ENCODE measurements at regions not wholly inside any gene's neighbourhood (a gene's known extent, or its start where the extent isn't known, plus 50 kb on each side); places are given as distances from the start of the nearest gene placed in this dataset.
"Not testable (repeated sequence)": the region's sequence is repeated elsewhere in the genome, so short reads cannot be mapped to it uniquely, and the experiment has no call there.

DNA sequence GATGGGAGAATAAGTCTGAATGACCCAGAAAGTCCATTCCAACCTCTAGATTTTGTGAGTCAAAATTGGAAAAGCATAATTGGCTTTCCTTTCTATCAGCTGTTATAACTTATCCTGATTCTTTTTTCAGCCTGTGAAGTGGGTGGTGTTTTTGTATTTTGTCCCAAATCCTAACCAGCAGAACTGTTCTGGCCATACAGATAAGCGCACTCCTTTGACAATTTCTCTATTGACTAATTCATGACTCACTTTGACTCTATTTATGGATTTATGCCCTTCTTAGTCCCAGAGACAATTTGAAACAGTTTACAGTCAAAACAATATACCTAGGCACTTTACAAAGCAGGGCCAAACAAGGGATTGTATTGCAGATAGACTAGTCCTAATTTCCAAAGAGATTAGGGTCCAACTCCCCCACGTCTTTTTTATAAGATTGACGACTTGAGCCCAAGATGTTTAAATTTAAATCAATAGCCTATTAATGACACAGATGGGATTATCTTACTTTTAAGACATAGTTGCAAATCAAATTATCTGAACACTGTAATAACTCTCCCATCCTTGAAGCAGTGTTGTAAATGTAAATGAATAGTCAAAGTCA, 301.7 kb upstream of the SEMA6A start:
- Histone ChIP-seq H3K9me3 (ENCODE audit: control insufficient read depth in 2 of 2, insufficient read depth in 1 of 2, low read depth in 1 of 2, low read length in 1 of 2) (peaks cover 0 to 2% of the 10 kb centered on the region in 2 donors), H3K4me3 (ENCODE audit: low read depth in 1 of 2, low read length in 2 of 2) (no peak overlapping the region), H3K4me1 (ENCODE audit: control insufficient read depth in 2 of 2, insufficient read depth in 2 of 2, low read length in 1 of 2) (no peaks in the 10 kb centered on the region), H3K27ac (ENCODE audit: low read depth in 2 of 2, low read length in 1 of 2) (no peak overlapping the region), H3K36me3 (ENCODE audit: control insufficient read depth in 2 of 2, insufficient read depth in 2 of 2, low read length in 1 of 2) (no peaks in the 10 kb centered on the region), H3K27me3 (ENCODE audit: control insufficient read depth in 1 of 2, insufficient read depth in 2 of 2, low read length in 2 of 2) (no peaks in the 10 kb centered on the region)
- 65 to 72% methylated on average over 3 of the region's 3 CpGs for WGBS, 2 donors

DNA sequence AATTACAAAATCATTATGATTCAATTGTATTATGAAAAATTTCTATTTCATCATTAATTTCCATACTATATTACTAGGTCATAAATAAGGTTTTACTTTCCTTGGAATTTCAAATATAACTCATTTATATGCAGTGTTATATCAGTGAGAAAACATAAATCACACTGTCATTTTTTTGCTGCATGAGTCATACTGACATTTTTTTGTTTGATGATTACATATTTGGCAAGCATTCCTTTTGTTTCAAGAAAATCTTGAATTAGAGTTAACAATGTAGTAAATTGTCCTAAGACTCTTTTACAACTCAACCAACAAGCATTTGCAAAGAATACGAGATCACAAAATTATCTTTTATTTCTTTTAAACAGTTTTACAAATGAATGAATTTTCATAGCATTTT, 298.4 kb upstream of the SEMA6A start:
- 37 to 42% methylated on average over 1 of the region's 1 CpG for WGBS, 2 donors
- Histone ChIP-seq H3K9me3 (ENCODE audit: control insufficient read depth in 2 of 2, insufficient read depth in 1 of 2, low read depth in 1 of 2, low read length in 1 of 2) (peaks cover 0 to 4% of the 10 kb centered on the region in 2 donors), H3K27me3 (ENCODE audit: control insufficient read depth in 1 of 2, insufficient read depth in 2 of 2, low read length in 2 of 2) (no peaks in the 10 kb centered on the region), H3K27ac (ENCODE audit: low read depth in 2 of 2, low read length in 1 of 2) (no peak overlapping the region), H3K4me1 (ENCODE audit: control insufficient read depth in 2 of 2, insufficient read depth in 2 of 2, low read length in 1 of 2) (no peaks in the 10 kb centered on the region), H3K36me3 (ENCODE audit: control insufficient read depth in 2 of 2, insufficient read depth in 2 of 2, low read length in 1 of 2) (no peaks in the 10 kb centered on the region), H3K4me3 (ENCODE audit: low read depth in 1 of 2, low read length in 2 of 2) (no peak overlapping the region)

DNA sequence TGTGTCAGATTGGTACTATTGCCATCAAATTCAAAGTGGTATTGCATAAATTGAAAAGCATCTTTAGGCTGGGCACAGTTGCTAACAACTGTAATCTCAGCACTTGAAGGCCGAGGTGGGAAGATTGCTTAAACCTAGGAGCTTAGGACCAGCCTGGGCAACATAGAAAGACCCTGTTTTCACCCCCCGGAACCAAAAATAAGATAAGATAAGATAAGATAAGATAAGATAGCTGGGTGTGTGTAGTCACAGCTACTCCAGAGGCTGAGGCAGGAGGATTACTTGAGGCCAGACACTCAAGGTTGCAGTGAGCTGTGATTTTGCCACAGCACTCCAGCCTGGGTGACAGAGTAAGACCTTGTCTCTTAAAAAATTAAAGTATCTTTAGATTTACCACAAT, 297.9 kb upstream of the SEMA6A start:
- no peaks in the 10 kb centered on the region for H3K27me3 ChIP-seq (ENCODE audit: control insufficient read depth in 1 of 2, insufficient read depth in 2 of 2, low read length in 2 of 2)
- H3K4me3 ChIP-seq (ENCODE audit: low read depth in 1 of 2, low read length in 2 of 2): no peak overlapping the region
- 86 to 92% methylated on average over 2 of the region's 2 CpGs for WGBS, 2 donors
- no peak overlapping the region for H3K27ac ChIP-seq (ENCODE audit: low read depth in 2 of 2, low read length in 1 of 2)
- no peaks in the 10 kb centered on the region for H3K36me3 ChIP-seq (ENCODE audit: control insufficient read depth in 2 of 2, insufficient read depth in 2 of 2, low read length in 1 of 2)
- H3K9me3 ChIP-seq (ENCODE audit: control insufficient read depth in 2 of 2, insufficient read depth in 1 of 2, low read depth in 1 of 2, low read length in 1 of 2): peaks cover 0 to 4% of the 10 kb centered on the region in 2 donors
- no peaks in the 10 kb centered on the region for H3K4me1 ChIP-seq (ENCODE audit: control insufficient read depth in 2 of 2, insufficient read depth in 2 of 2, low read length in 1 of 2)

DNA sequence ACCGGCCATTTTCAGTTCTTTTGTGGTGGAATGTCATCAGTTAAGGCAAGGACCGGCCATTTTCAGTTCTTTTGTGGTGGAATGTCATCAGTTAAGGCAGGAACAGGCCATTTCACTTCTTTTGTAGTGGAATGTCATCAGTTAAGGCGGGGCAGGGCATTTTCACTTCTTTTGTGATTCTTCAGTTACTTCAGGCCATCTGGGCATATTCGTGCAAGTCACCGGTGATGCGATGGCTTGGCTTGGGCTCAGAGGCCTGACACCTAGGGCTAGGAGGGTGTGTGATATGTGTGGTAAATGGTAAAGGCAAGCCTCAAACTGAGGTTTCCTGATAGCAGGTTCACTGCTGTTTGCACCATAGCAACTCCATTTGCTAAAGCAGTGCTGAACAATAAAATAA, 293.2 kb upstream of the SEMA6A start:
- H3K4me3 ChIP-seq (ENCODE audit: low read depth in 1 of 2, low read length in 2 of 2); H3K36me3 ChIP-seq (ENCODE audit: control insufficient read depth in 2 of 2, insufficient read depth in 2 of 2, low read length in 1 of 2); H3K9me3 ChIP-seq (ENCODE audit: control insufficient read depth in 2 of 2, insufficient read depth in 1 of 2, low read depth in 1 of 2, low read length in 1 of 2); H3K27me3 ChIP-seq (ENCODE audit: control insufficient read depth in 1 of 2, insufficient read depth in 2 of 2, low read length in 2 of 2); H3K4me1 ChIP-seq (ENCODE audit: control insufficient read depth in 2 of 2, insufficient read depth in 2 of 2, low read length in 1 of 2); H3K27ac ChIP-seq (ENCODE audit: low read depth in 2 of 2, low read length in 1 of 2): not testable (repeated sequence)
- WGBS, 2 donors: 60 to 72% methylated on average over 6 of the region's 6 CpGs

DNA sequence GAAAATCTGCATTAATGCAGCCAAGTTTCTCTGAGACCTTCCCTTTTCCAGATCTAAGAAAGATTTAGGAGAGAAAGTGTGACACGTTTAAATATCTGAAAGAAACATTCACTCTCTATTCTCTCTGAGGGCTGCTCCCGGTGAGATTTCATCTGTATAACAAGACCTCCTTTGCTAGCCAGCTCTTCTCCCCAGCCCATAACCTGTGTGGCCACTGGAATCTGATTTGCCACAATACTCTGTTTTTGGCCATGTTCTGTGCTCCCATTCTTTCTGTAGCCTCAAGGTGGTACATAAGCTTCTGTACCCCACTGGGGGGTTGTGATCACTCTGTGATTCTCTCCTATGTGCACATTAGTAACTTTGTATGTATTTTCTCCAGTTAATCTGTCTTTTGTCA, 291.0 kb upstream of the SEMA6A start:
- WGBS, 2 donors: 62 to 71% methylated on average over 2 of the region's 2 CpGs
- H3K4me3 ChIP-seq (ENCODE audit: low read depth in 1 of 2, low read length in 2 of 2): no peak overlapping the region
- H3K4me1 ChIP-seq (ENCODE audit: control insufficient read depth in 2 of 2, insufficient read depth in 2 of 2, low read length in 1 of 2): no peaks in the 10 kb centered on the region
- H3K27me3 ChIP-seq (ENCODE audit: control insufficient read depth in 1 of 2, insufficient read depth in 2 of 2, low read length in 2 of 2): no peaks in the 10 kb centered on the region
- peaks cover 0 to 3% of the 10 kb centered on the region in 2 donors for H3K9me3 ChIP-seq (ENCODE audit: control insufficient read depth in 2 of 2, insufficient read depth in 1 of 2, low read depth in 1 of 2, low read length in 1 of 2)
- H3K27ac ChIP-seq (ENCODE audit: low read depth in 2 of 2, low read length in 1 of 2): no peak overlapping the region
- H3K36me3 ChIP-seq (ENCODE audit: control insufficient read depth in 2 of 2, insufficient read depth in 2 of 2, low read length in 1 of 2): no peaks in the 10 kb centered on the region

DNA sequence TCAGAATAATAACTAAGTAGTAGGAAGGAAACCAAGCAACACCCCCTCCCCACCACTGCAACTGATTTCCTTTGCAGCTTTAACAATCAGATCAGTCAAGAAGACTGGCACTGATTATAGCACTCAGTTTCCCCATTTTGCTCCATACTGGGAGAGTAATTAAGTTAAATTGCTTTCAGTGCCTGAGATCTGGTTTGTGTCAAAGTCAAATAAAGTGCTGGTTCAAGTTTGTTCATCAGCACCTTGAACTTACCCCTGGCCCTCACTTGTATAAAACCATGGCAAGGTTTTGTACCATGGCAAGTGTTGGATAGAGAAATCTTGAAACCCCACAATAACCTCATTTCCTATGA, 290.2 kb upstream of the SEMA6A start:
- Histone ChIP-seq H3K4me3 (ENCODE audit: low read depth in 1 of 2, low read length in 2 of 2) (no peak overlapping the region), H3K27ac (ENCODE audit: low read depth in 2 of 2, low read length in 1 of 2) (no peak overlapping the region), H3K9me3 (ENCODE audit: control insufficient read depth in 2 of 2, insufficient read depth in 1 of 2, low read depth in 1 of 2, low read length in 1 of 2) (no peaks in the 10 kb centered on the region), H3K36me3 (ENCODE audit: control insufficient read depth in 2 of 2, insufficient read depth in 2 of 2, low read length in 1 of 2) (no peaks in the 10 kb centered on the region), H3K27me3 (ENCODE audit: control insufficient read depth in 1 of 2, insufficient read depth in 2 of 2, low read length in 2 of 2) (no peaks in the 10 kb centered on the region), H3K4me1 (ENCODE audit: control insufficient read depth in 2 of 2, insufficient read depth in 2 of 2, low read length in 1 of 2) (no peaks in the 10 kb centered on the region)

DNA sequence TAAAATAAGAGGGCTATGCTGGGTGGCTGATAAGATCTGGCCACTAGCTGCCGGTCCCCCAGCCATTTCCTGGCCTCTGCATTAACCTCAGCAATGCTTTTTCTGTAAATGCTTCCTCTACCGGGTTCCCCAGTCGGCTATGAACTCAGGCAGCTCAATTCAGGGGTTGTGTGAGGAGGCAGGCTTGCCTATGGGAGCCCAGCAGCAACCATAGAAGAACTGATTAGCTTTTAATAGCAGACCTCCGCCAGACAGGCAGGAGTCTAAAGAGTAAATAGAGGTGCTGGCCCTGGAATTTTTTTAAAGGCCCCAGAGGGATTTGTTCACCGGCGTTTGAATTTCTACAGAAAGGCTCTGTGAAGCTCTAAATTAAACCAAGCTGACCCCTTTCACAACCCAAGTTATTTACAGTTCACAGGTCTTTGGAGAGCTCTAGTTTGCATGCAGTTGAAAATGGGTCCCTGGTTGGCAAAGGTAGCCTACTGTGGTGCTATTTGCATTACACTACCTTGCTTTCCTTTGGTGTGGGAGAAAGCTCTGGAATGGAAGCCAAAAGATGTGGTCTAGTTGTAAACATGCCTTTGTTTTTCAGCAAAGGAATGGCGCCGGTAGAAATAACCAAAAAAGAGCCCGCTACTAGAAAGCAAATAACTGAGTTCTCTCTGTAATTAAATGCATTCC, 289.7 kb upstream of the SEMA6A start:
- H3K27ac ChIP-seq (ENCODE audit: low read depth in 2 of 2, low read length in 1 of 2): no peak overlapping the region
- no peak overlapping the region for H3K4me3 ChIP-seq (ENCODE audit: low read depth in 1 of 2, low read length in 2 of 2)
- H3K9me3 ChIP-seq (ENCODE audit: control insufficient read depth in 2 of 2, insufficient read depth in 1 of 2, low read depth in 1 of 2, low read length in 1 of 2): no peaks in the 10 kb centered on the region
- no peaks in the 10 kb centered on the region for H3K27me3 ChIP-seq (ENCODE audit: control insufficient read depth in 1 of 2, insufficient read depth in 2 of 2, low read length in 2 of 2)
- 62 to 65% methylated on average over 9 of the region's 9 CpGs for WGBS, 2 donors
- no peaks in the 10 kb centered on the region for H3K36me3 ChIP-seq (ENCODE audit: control insufficient read depth in 2 of 2, insufficient read depth in 2 of 2, low read length in 1 of 2)
- no peaks in the 10 kb centered on the region for H3K4me1 ChIP-seq (ENCODE audit: control insufficient read depth in 2 of 2, insufficient read depth in 2 of 2, low read length in 1 of 2)

DNA sequence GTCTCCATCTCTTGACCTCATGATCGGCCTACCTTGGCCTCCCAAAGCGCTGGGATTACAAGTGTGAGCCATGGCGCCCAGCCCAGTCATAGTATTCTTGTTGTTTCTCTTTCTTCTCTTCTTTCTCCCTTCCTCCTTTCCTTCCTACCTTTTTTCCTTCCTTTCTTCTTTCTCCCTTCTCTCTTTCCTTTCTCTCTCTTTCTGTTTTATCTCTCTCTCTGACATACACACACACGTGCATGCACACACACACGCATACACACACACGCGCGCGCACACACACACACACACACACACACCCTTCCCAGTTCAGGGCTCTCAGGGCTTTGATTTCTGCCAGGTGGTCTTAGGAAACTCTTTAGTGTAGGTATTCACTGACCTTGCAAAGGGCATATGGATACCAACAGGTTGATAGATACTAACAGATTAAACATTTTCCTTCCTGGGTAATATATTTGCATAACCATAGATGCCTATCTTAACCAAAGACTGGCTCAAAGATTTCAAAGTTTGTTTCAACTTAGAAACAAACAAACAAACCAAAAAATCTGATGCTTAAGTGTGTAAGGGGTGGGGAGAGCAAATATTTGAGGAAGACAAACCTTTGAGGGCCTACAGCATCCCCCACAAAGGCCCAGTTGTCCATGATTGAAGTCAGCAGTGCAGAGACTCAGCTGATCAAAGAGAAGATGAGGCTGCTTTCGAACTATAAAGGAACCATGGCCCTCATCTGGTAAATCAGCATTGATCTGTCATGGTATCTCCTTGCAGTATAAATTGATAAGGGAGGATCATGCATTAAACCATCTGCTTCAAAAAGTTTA, 288.2 kb upstream of the SEMA6A start:
- Histone ChIP-seq H3K4me1 (ENCODE audit: control insufficient read depth in 2 of 2, insufficient read depth in 2 of 2, low read length in 1 of 2) (no peaks in the 10 kb centered on the region), H3K27ac (ENCODE audit: low read depth in 2 of 2, low read length in 1 of 2) (no peak overlapping the region), H3K4me3 (ENCODE audit: low read depth in 1 of 2, low read length in 2 of 2) (no peak overlapping the region), H3K27me3 (ENCODE audit: control insufficient read depth in 1 of 2, insufficient read depth in 2 of 2, low read length in 2 of 2) (no peaks in the 10 kb centered on the region), H3K9me3 (ENCODE audit: control insufficient read depth in 2 of 2, insufficient read depth in 1 of 2, low read depth in 1 of 2, low read length in 1 of 2) (no peaks in the 10 kb centered on the region), H3K36me3 (ENCODE audit: control insufficient read depth in 2 of 2, insufficient read depth in 2 of 2, low read length in 1 of 2) (no peaks in the 10 kb centered on the region)
- WGBS, 2 donors: 68 to 78% methylated on average over 10 of the region's 10 CpGs

DNA sequence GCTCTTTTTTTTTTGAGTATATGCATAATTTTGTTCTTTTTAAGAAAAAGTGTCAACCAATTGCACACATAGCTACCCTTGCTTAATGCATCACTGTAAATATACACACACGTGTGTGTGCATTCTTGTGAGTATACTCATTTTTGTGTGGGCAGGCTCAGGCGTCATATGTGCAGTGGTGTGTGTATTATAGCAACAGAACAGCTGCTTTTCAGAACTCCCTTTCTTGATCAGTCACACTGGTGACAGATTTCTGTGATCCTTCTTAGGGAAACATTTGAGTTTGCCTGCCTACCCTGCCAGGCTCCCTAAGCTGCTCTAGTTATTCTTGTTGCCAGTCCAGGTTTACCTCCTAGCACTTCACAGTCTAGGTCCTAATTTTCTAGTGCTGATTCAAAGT, 287.0 kb upstream of the SEMA6A start:
- WGBS, 2 donors: 65 to 68% methylated on average over 2 of the region's 2 CpGs
- H3K9me3 ChIP-seq (ENCODE audit: control insufficient read depth in 2 of 2, insufficient read depth in 1 of 2, low read depth in 1 of 2, low read length in 1 of 2): no peaks in the 10 kb centered on the region
- no peak overlapping the region for H3K4me3 ChIP-seq (ENCODE audit: low read depth in 1 of 2, low read length in 2 of 2)
- H3K4me1 ChIP-seq (ENCODE audit: control insufficient read depth in 2 of 2, insufficient read depth in 2 of 2, low read length in 1 of 2): no peaks in the 10 kb centered on the region
- H3K27me3 ChIP-seq (ENCODE audit: control insufficient read depth in 1 of 2, insufficient read depth in 2 of 2, low read length in 2 of 2): no peaks in the 10 kb centered on the region
- H3K36me3 ChIP-seq (ENCODE audit: control insufficient read depth in 2 of 2, insufficient read depth in 2 of 2, low read length in 1 of 2): no peaks in the 10 kb centered on the region
- no peak overlapping the region for H3K27ac ChIP-seq (ENCODE audit: low read depth in 2 of 2, low read length in 1 of 2)

DNA sequence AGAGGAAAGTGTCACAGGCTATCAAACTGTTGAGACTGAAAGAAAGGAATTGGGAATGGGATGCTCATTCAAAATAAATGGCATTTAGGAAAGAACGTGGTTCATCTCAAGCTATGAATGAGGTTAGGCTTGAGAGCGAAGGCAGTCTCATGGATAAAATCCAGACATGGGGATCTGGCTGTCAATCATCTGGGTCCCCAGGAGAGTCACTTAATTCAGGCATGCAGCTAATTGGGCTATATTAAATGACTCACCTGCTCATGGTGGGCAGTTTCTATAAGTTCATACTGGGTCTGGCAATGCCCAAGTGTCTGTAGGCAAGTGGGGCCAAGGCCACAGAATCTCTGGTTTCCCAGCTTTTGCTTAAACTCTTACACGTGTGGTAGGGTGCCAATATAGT, 286.5 kb upstream of the SEMA6A start:
- H3K27me3 ChIP-seq (ENCODE audit: control insufficient read depth in 1 of 2, insufficient read depth in 2 of 2, low read length in 2 of 2): no peaks in the 10 kb centered on the region
- 77 to 78% methylated on average over 3 of the region's 3 CpGs for WGBS, 2 donors
- no peaks in the 10 kb centered on the region for H3K36me3 ChIP-seq (ENCODE audit: control insufficient read depth in 2 of 2, insufficient read depth in 2 of 2, low read length in 1 of 2)
- H3K4me1 ChIP-seq (ENCODE audit: control insufficient read depth in 2 of 2, insufficient read depth in 2 of 2, low read length in 1 of 2): no peaks in the 10 kb centered on the region
- H3K9me3 ChIP-seq (ENCODE audit: control insufficient read depth in 2 of 2, insufficient read depth in 1 of 2, low read depth in 1 of 2, low read length in 1 of 2): no peaks in the 10 kb centered on the region
- H3K4me3 ChIP-seq (ENCODE audit: low read depth in 1 of 2, low read length in 2 of 2): no peak overlapping the region
- no peak overlapping the region for H3K27ac ChIP-seq (ENCODE audit: low read depth in 2 of 2, low read length in 1 of 2)
